NB4 (cell line): ENCODE measurements at regions not wholly inside any gene's neighbourhood (a gene's known extent, or its start where the extent isn't known, plus 50 kb on each side); places are given as distances from the start of the nearest gene placed in this dataset.

ENCODE experiments used
- CTCF ChIP-seq: IDR thresholded peaks from one replicate; pipeline ENCODE4 v1.5.1; 2012; ENCODE audit warnings: low read depth, low read length
- MAX ChIP-seq: IDR thresholded peaks from 2 replicates; pipeline ENCODE4 v1.6.1; 2011; ENCODE audit warnings: low read depth, low read length
- MYC ChIP-seq: IDR thresholded peaks from 2 replicates; pipeline ENCODE4 v1.6.1; 2011; ENCODE audit warnings: low read depth, low read length
- POLR2A ChIP-seq: IDR thresholded peaks from 2 replicates; pipeline ENCODE4 v1.6.1; 2011; ENCODE audit warnings: mild to moderate bottlenecking; ENCODE audit not compliant: insufficient read length; ENCODE audit errors: extremely low read depth

- TF ChIP-seq CTCF (no peak), MAX (no peak), POLR2A (no peak), MYC (no peak)
Measured at GRCh38 chr2:219973136-219973535, 345.7 kb downstream of the SLC4A3 start.
